ENCODE measurements at regions not wholly inside any gene's neighbourhood (a gene's known extent, or its start where the extent isn't known, plus 50 kb on each side); places are given as distances from the start of the nearest gene placed in this dataset.

GRCh38 chr5:74334062-74334761 is 306.3 kb downstream of the ENC1 start:
- H3K27ac ChIP-seq (ENCODE audit: low read length): no peak overlapping the region
- DNase-seq: no peak
- TF ChIP-seq, protein P1, sequence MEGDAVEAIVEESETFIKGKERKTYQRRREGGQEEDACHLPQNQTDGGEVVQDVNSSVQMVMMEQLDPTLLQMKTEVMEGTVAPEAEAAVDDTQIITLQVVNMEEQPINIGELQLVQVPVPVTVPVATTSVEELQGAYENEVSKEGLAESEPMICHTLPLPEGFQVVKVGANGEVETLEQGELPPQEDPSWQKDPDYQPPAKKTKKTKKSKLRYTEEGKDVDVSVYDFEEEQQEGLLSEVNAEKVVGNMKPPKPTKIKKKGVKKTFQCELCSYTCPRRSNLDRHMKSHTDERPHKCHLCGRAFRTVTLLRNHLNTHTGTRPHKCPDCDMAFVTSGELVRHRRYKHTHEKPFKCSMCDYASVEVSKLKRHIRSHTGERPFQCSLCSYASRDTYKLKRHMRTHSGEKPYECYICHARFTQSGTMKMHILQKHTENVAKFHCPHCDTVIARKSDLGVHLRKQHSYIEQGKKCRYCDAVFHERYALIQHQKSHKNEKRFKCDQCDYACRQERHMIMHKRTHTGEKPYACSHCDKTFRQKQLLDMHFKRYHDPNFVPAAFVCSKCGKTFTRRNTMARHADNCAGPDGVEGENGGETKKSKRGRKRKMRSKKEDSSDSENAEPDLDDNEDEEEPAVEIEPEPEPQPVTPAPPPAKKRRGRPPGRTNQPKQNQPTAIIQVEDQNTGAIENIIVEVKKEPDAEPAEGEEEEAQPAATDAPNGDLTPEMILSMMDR (IDR thresholded peaks at IDR 0.05; ENCODE audit: low read length): no peak
- TF ChIP-seq EZH2phosphoT487 (IDR thresholded peaks at IDR 0.05; ENCODE audit: low read length): no peak
- no peak for TF ChIP-seq EZH2 (optimal IDR thresholded peaks at IDR 0.05; ENCODE audit: low read depth, low read length)

DNA sequence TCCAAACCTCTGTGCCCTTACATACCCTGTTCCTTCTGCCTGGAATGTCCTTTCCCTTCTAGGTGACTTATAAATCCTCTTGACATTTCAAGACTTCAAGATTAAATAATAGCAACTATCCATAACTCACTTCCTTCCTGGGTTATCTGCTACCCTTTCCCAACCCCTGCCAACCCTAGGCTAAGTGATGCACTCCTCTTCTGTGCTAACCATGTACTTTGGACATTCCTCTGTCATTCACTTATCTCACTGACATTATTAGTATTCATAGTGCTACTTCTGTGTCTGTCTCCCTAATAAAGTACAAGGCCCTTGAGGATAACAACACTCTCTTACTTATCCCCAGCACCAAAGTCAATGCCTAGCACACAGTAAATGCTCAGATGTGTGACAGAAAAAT is 307.1 kb downstream of the ENC1 start:
- TF ChIP-seq, protein P1 (IDR thresholded peaks at IDR 0.05; ENCODE audit: low read length): no peak
- TF ChIP-seq EZH2phosphoT487 (IDR thresholded peaks at IDR 0.05; ENCODE audit: low read length) (no peak), EZH2 (optimal IDR thresholded peaks at IDR 0.05; ENCODE audit: low read depth, low read length) (no peak)
- no peak overlapping the region for H3K27ac ChIP-seq (ENCODE audit: low read length)

More at GRCh38 chr5:74334062-74334761, 306.3 kb downstream of the ENC1 start:
- Histone ChIP-seq H3K36me3 (replicated peaks; ENCODE audit: insufficient read depth, low read length) (no peaks in the 10 kb centered on the region), H3K9me3 (replicated peaks; ENCODE audit: insufficient read depth, low read length) (no peaks in the 10 kb centered on the region), H3F3A (ENCODE audit: insufficient read depth, low read length) (no peaks in the 10 kb centered on the region), H2AFZ (ENCODE audit: low read length) (no peak overlapping the region), H3K27me3 (replicated peaks; ENCODE audit: insufficient read depth, low read length) (no peaks in the 10 kb centered on the region), H3K4me2 (ENCODE audit: low read depth, low read length) (no peak overlapping the region), H3K9ac (ENCODE audit: low read length) (no peak overlapping the region), H3K4me3 (ENCODE audit: low read length) (no peak overlapping the region), H3K9me2 (replicated peaks; ENCODE audit: insufficient read depth, low read length) (no peaks in the 10 kb centered on the region), H3K4me1 (ENCODE audit: low read length) (no peaks in the 10 kb centered on the region), H4K20me1 (ENCODE audit: insufficient read depth, low read length) (no peaks in the 10 kb centered on the region), H3K79me2 (ENCODE audit: low read length) (no peaks in the 10 kb centered on the region)

DNA sequence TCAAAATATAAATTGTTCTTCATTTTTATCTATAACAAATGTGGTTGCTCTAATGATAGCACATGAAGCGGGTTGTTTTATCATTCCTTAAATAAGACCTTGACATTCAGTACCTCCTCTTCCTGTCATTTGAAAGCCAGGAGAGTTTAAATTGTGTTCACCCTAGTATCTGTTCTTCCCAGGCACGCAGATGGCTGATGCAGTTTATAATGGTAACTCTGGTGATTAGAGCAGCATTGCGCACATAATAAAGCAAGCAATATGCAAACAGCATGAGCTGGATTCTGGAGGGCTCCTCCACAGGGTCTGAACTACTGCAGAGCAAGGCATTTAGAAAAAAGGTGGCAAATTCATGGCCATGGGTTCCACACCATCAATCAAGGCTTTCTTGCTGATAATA is 307.8 kb downstream of the ENC1 start:
- Histone ChIP-seq H3K4me1 (ENCODE audit: low read length) (peaks cover 2% of the 10 kb centered on the region), H3K4me3 (ENCODE audit: low read length) (no peak overlapping the region), H3K9ac (ENCODE audit: low read length) (no peak overlapping the region)

More for the DNA sequence above, 307.1 kb downstream of the ENC1 start:
- Histone ChIP-seq H3K27me3 (replicated peaks; ENCODE audit: insufficient read depth, low read length) (no peaks in the 10 kb centered on the region), H2AFZ (ENCODE audit: low read length) (no peak overlapping the region), H3K9me3 (replicated peaks; ENCODE audit: insufficient read depth, low read length) (no peaks in the 10 kb centered on the region), H3K9ac (ENCODE audit: low read length) (no peak overlapping the region), H3F3A (ENCODE audit: insufficient read depth, low read length) (no peaks in the 10 kb centered on the region), H3K79me2 (ENCODE audit: low read length) (no peaks in the 10 kb centered on the region), H3K36me3 (replicated peaks; ENCODE audit: insufficient read depth, low read length) (no peaks in the 10 kb centered on the region), H3K9me2 (replicated peaks; ENCODE audit: insufficient read depth, low read length) (no peaks in the 10 kb centered on the region), H3K4me3 (ENCODE audit: low read length) (no peak overlapping the region), H3K4me2 (ENCODE audit: low read depth, low read length) (no peak overlapping the region), H4K20me1 (ENCODE audit: insufficient read depth, low read length) (no peaks in the 10 kb centered on the region), H3K4me1 (ENCODE audit: low read length) (no peaks in the 10 kb centered on the region)
- no peak for DNase-seq

More for the DNA sequence above, 307.8 kb downstream of the ENC1 start:
- Histone ChIP-seq H3K9me3 (replicated peaks; ENCODE audit: insufficient read depth, low read length) (no peaks in the 10 kb centered on the region), H4K20me1 (ENCODE audit: insufficient read depth, low read length) (no peaks in the 10 kb centered on the region), H3F3A (ENCODE audit: insufficient read depth, low read length) (no peaks in the 10 kb centered on the region), H3K79me2 (ENCODE audit: low read length) (no peaks in the 10 kb centered on the region), H3K36me3 (replicated peaks; ENCODE audit: insufficient read depth, low read length) (no peaks in the 10 kb centered on the region), H3K27me3 (replicated peaks; ENCODE audit: insufficient read depth, low read length) (no peaks in the 10 kb centered on the region), H2AFZ (ENCODE audit: low read length) (no peak overlapping the region), H3K9me2 (replicated peaks; ENCODE audit: insufficient read depth, low read length) (no peaks in the 10 kb centered on the region), H3K4me2 (ENCODE audit: low read depth, low read length) (no peak overlapping the region), H3K27ac (ENCODE audit: low read length) (no peak overlapping the region)
- DNase-seq: no peak
- TF ChIP-seq, protein P1 (IDR thresholded peaks at IDR 0.05; ENCODE audit: low read length): no peak
- TF ChIP-seq EZH2phosphoT487 (IDR thresholded peaks at IDR 0.05; ENCODE audit: low read length) (no peak), EZH2 (optimal IDR thresholded peaks at IDR 0.05; ENCODE audit: low read depth, low read length) (no peak)
